Mucosa of descending colon (tissue), 3 donors: ENCODE measurements at regions not wholly inside any gene's neighbourhood (a gene's known extent, or its start where the extent isn't known, plus 50 kb on each side); places are given as distances from the start of the nearest gene placed in this dataset.
"Not testable (repeated sequence)": the region's sequence is repeated elsewhere in the genome, so short reads cannot be mapped to it uniquely, and the experiment has no call there.

Experiments used
- ATAC-seq: fragments of 200-7000 bp; cut with Tn5 transposase; one replicate; pipeline ENCODE4 v1.9.1; 2020; ENCODE audit warnings: mild to moderate bottlenecking, moderate library complexity
- DNase-seq, 3 donors: peaks; one replicate each; pipeline ENCODE4 v3.0.0-alpha.2; 2020
- H3K36me3 ChIP-seq: fragments of 200-600 bp; one replicate; pipeline ENCODE4 v1.8.0; 2021; ENCODE audit warnings: low read depth, mild to moderate bottlenecking
- H3K4me1 ChIP-seq: fragments of 200-600 bp; one replicate; pipeline ENCODE4 v1.8.0; 2021; ENCODE audit warnings: low read depth, mild to moderate bottlenecking
- H3K4me3 ChIP-seq: fragments of 200-600 bp; one replicate; pipeline ENCODE4 v1.8.0; 2021; ENCODE audit warnings: mild to moderate bottlenecking
- H3K9me3 ChIP-seq: fragments of 200-600 bp; one replicate; pipeline ENCODE4 v1.8.0; 2021; ENCODE audit warnings: mild to moderate bottlenecking
- CTCF ChIP-seq: fragments of 200-600 bp; IDR thresholded peaks from one replicate; pipeline ENCODE4 v1.8.0; 2022; ENCODE audit warnings: antibody characterized with exemption, mild to moderate bottlenecking
- intact Hi-C, 2 donors: fragments of 100-400 bp; cut with DNase I in 1 of 2; cut with micrococcal nuclease in 1 of 2; formaldehyde crosslinking; loops; one replicate each; pipeline versions ENCODE4 v1.11.0 to v1.11.1; 2022; cut with DNase I, micrococcal nuclease
- donor health status: DM: no; HTN: no; CAD: no; lungs with moderate emphysema.
- donor health status: DM: no; HTN: no; CAD: no.
- donor health status: DM: no; HTN: yes; CAD: no.

GRCh38 chr2:160583813-160584537 is 90.4 kb upstream of the RBMS1 start:
- Histone ChIP-seq H3K4me1 (no peaks in the 10 kb centered on the region), H3K4me3 (no peak overlapping the region), H3K36me3 (no peaks in the 10 kb centered on the region), H3K9me3 (no peaks in the 10 kb centered on the region)
- ATAC-seq (no peak), DNase-seq (no peak)
- intact Hi-C loops: no loop called here
- no peak for TF ChIP-seq CTCF

- Histone ChIP-seq H3K4me1 (no peaks in the 10 kb centered on the region), H3K36me3 (no peaks in the 10 kb centered on the region), H3K9me3 (no peaks in the 10 kb centered on the region), H3K4me3 (no peak overlapping the region)
- TF ChIP-seq CTCF: no peak
- ATAC-seq: no peak
- intact Hi-C loops: no loop called here
- no peak for DNase-seq
Measured at GRCh38 chr2:160584972-160585494, 91.4 kb upstream of the RBMS1 start.

GRCh38 chr2:160590664-160591063 is 97.1 kb upstream of the RBMS1 start:
- no peaks in the 10 kb centered on the region for H3K4me1 ChIP-seq
- H3K36me3 ChIP-seq: no peaks in the 10 kb centered on the region
- intact Hi-C loops: no loop called here
- ATAC-seq (no peak), DNase-seq (no peak)
- H3K9me3 ChIP-seq: no peaks in the 10 kb centered on the region
- no peak for TF ChIP-seq CTCF
- H3K4me3 ChIP-seq: no peak overlapping the region

- TF ChIP-seq CTCF: no peak
- intact Hi-C loops: no loop called here
- Histone ChIP-seq H3K36me3 (no peaks in the 10 kb centered on the region), H3K4me1 (no peaks in the 10 kb centered on the region), H3K9me3 (no peaks in the 10 kb centered on the region), H3K4me3 (no peak overlapping the region)
- DNase-seq: no peak
- ATAC-seq: no peak
Measured at GRCh38 chr2:160592401-160592800, 98.8 kb upstream of the RBMS1 start.

- H3K9me3 ChIP-seq: no peaks in the 10 kb centered on the region
- DNase-seq (no peak), ATAC-seq (no peak)
- no peaks in the 10 kb centered on the region for H3K4me1 ChIP-seq
- no peaks in the 10 kb centered on the region for H3K36me3 ChIP-seq
- no peak overlapping the region for H3K4me3 ChIP-seq
- intact Hi-C loops: no loop called here
- TF ChIP-seq CTCF: no peak
Measured at GRCh38 chr2:160592993-160593392, 99.4 kb upstream of the RBMS1 start.

DNA sequence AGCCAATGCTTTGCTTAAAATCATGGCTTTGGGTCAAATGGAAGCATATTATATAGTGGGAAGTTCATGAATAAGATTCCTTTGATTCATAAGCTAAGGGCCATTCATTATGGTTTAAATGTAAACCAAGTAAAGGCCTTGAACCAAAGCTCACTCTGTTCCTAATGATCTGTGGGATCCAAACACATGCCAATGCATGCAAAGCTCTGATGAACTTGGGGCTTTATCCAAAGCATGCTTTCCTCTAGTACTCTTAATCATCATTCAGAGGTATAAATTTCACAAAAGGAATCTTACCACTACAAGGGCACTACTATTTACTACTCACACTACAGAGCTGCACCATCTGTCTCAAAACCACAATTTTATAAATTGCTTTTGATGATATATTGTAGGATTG is 102.8 kb upstream of the RBMS1 start:
- Histone ChIP-seq H3K36me3 (no peaks in the 10 kb centered on the region), H3K4me3 (no peak overlapping the region), H3K4me1 (no peaks in the 10 kb centered on the region), H3K9me3 (no peaks in the 10 kb centered on the region)
- intact Hi-C loops: no loop called here
- no peak for ATAC-seq
- no peak for DNase-seq
- TF ChIP-seq CTCF: no peak

DNA sequence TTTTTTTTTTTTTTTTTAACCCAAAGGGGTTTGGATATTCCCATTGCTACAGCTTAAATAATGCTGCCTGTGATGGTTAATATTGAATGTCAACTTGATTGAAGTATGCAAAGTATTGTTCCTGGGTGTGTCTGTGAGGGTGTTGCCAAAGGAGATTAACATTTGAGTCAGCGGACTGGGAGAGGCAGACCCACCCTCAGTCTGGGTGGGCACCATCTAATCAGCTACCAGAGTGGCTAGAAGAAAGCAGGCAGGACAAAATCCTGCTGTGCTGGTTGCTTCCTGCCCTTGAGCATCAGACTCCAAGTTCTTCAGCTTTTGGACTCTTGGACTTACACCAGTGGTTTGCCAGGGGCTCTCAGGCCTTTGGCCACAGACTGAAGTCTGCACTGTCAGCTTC is 106.8 kb upstream of the RBMS1 start:
- H3K4me1 ChIP-seq, ATAC-seq, DNase-seq, H3K4me3 ChIP-seq, H3K36me3 ChIP-seq, intact Hi-C loops, H3K9me3 ChIP-seq: not testable (repeated sequence)
